ENCODE measurements at regions not wholly inside any gene's neighbourhood (a gene's known extent, or its start where the extent isn't known, plus 50 kb on each side); places are given as distances from the start of the nearest gene placed in this dataset.

- no peaks in the 10 kb centered on the region for H3K4me1 ChIP-seq (ENCODE audit: control insufficient read depth, low read length)
- H3K9me3 ChIP-seq (ENCODE audit: control insufficient read depth, insufficient read depth, low read length): no peaks in the 10 kb centered on the region
- H3K4me3 ChIP-seq (ENCODE audit: low read length): no peak overlapping the region
- no peaks in the 10 kb centered on the region for H3K79me2 ChIP-seq (ENCODE audit: control insufficient read depth, low read length)
- no peaks in the 10 kb centered on the region for H3F3A ChIP-seq (ENCODE audit: control insufficient read depth, insufficient read depth)
- no peak for TF ChIP-seq CTCF (IDR thresholded peaks at IDR 0.05; ENCODE audit: low read depth, low read length, poor library complexity, severe bottlenecking)
- no peak for TF ChIP-seq EZH2phosphoT487 (IDR thresholded peaks at IDR 0.05; ENCODE audit: borderline replicate concordance, low read length)
- H3K36me3 ChIP-seq (ENCODE audit: control insufficient read depth, low read length): no peaks in the 10 kb centered on the region
- H3K9me2 ChIP-seq (replicated peaks; ENCODE audit: control insufficient read depth, low read length): no peaks in the 10 kb centered on the region; the same call in 1 of the 2 replicates
- H3K4me2 ChIP-seq (ENCODE audit: low read length): no peak overlapping the region
- no peaks in the 10 kb centered on the region for H4K20me1 ChIP-seq (ENCODE audit: control insufficient read depth, insufficient read depth, low read depth, low read length)
- H3K27ac ChIP-seq (ENCODE audit: low read depth, low read length): no peak overlapping the region
- no peaks in the 10 kb centered on the region for H3K27me3 ChIP-seq (ENCODE audit: control insufficient read depth, low read length)
Measured at GRCh38 chr14:87676814-87677437, 316.1 kb downstream of the GALC start.

GRCh38 chr14:87667659-87668058, 325.3 kb downstream of the GALC start:
- no peaks in the 10 kb centered on the region for H4K20me1 ChIP-seq (ENCODE audit: control insufficient read depth, insufficient read depth, low read depth, low read length)
- no peaks in the 10 kb centered on the region for H3K4me1 ChIP-seq (ENCODE audit: control insufficient read depth, low read length)
- H3K4me3 ChIP-seq (ENCODE audit: low read length): no peak overlapping the region
- no peak overlapping the region for H3K27ac ChIP-seq (ENCODE audit: low read depth, low read length)
- no peaks in the 10 kb centered on the region for H3F3A ChIP-seq (ENCODE audit: control insufficient read depth, insufficient read depth)
- H3K4me2 ChIP-seq (ENCODE audit: low read length): no peak overlapping the region
- no peaks in the 10 kb centered on the region for H3K27me3 ChIP-seq (ENCODE audit: control insufficient read depth, low read length)
- H3K79me2 ChIP-seq (ENCODE audit: control insufficient read depth, low read length): no peaks in the 10 kb centered on the region
- H3K9me3 ChIP-seq (ENCODE audit: control insufficient read depth, insufficient read depth, low read length): no peaks in the 10 kb centered on the region
- H3K9me2 ChIP-seq (replicated peaks; ENCODE audit: control insufficient read depth, low read length): no peaks in the 10 kb centered on the region
- no peaks in the 10 kb centered on the region for H3K36me3 ChIP-seq (ENCODE audit: control insufficient read depth, low read length)
- TF ChIP-seq EZH2phosphoT487 (IDR thresholded peaks at IDR 0.05; ENCODE audit: borderline replicate concordance, low read length) (no peak), CTCF (IDR thresholded peaks at IDR 0.05; ENCODE audit: low read depth, low read length, poor library complexity, severe bottlenecking) (no peak)

GRCh38 chr14:87656315-87656714, 336.7 kb downstream of the GALC start:
- no peaks in the 10 kb centered on the region for H3K4me1 ChIP-seq (ENCODE audit: control insufficient read depth, low read length)
- no peak overlapping the region for H3K27ac ChIP-seq (ENCODE audit: low read depth, low read length)
- no peaks in the 10 kb centered on the region for H3K9me2 ChIP-seq (replicated peaks; ENCODE audit: control insufficient read depth, low read length)
- H4K20me1 ChIP-seq (ENCODE audit: control insufficient read depth, insufficient read depth, low read depth, low read length): no peaks in the 10 kb centered on the region
- H3K36me3 ChIP-seq (ENCODE audit: control insufficient read depth, low read length): no peaks in the 10 kb centered on the region
- TF ChIP-seq CTCF (IDR thresholded peaks at IDR 0.05; ENCODE audit: low read depth, low read length, poor library complexity, severe bottlenecking): no peak
- TF ChIP-seq EZH2phosphoT487 (IDR thresholded peaks at IDR 0.05; ENCODE audit: borderline replicate concordance, low read length): no peak
- no peak overlapping the region for H3K4me2 ChIP-seq (ENCODE audit: low read length)
- no peaks in the 10 kb centered on the region for H3F3A ChIP-seq (ENCODE audit: control insufficient read depth, insufficient read depth)
- H3K4me3 ChIP-seq (ENCODE audit: low read length): no peak overlapping the region
- H3K79me2 ChIP-seq (ENCODE audit: control insufficient read depth, low read length): no peaks in the 10 kb centered on the region
- no peaks in the 10 kb centered on the region for H3K9me3 ChIP-seq (ENCODE audit: control insufficient read depth, insufficient read depth, low read length)
- no peaks in the 10 kb centered on the region for H3K27me3 ChIP-seq (ENCODE audit: control insufficient read depth, low read length)
